B cell (primary cell): ENCODE measurements at regions not wholly inside any gene's neighbourhood (a gene's known extent, or its start where the extent isn't known, plus 50 kb on each side); places are given as distances from the start of the nearest gene placed in this dataset.
A peak's percentile ranks its signal among the peaks of the same experiment; 100 is the strongest.

Experiments
- ATAC-seq: fragments of 200-7000 bp; cut with Tn5 transposase; one replicate; pipeline ENCODE4 v1.10.0; 2021; ENCODE audit warnings: low read depth, mild to moderate bottlenecking, moderate number of reproducible peaks, moderate library complexity
- CTCF ChIA-PET: fragments of 350-600 bp; sonication (Branson Sonifier 250); formaldehyde crosslinking; loops from one replicate; lab custom pipeline; 2021; ENCODE audit warnings: antibody characterized with exemption, inconsistent platforms; lab: Charles Lee
- POLR2A ChIA-PET: fragments of 350-600 bp; sonication (Branson Sonifier 250); formaldehyde crosslinking; loops from one replicate; lab custom pipeline; 2021; ENCODE audit warnings: antibody characterized with exemption; lab: Charles Lee
- DNase-seq: peaks from one replicate; pipeline ENCODE4 v3.0.0; 2013
- H2AFZ ChIP-seq: 2 replicates; pipeline ENCODE4 v1.6.1; 2012; ENCODE audit warnings: mild to moderate bottlenecking, low read depth, low read length; ENCODE audit not compliant: insufficient read depth, poor library complexity, severe bottlenecking
- H3K27ac ChIP-seq, 2 donors: 1 replicate in 1 of 2; 2 replicates in 1 of 2; pipeline ENCODE4 v1.5.1; 2012 to 2013; ENCODE audit warnings: low read length in 2 of 2, mild to moderate bottlenecking in 2 of 2, moderate library complexity in 1 of 2
- H3K27me3 ChIP-seq, 4 experiments: fragments of 200-600 bp in 1 of 4; sonication (generic) in 1 of 4; replicated peaks in 1 of 4; 1 replicate in 2 of 4; 2 replicates in 2 of 4; pipeline versions ENCODE4 v1.6.1 to v1.7.0; 2013 to 2016; ENCODE audit warnings: low read length in 3 of 4, mild to moderate bottlenecking in 2 of 4, mixed read lengths in 1 of 4, moderate library complexity in 1 of 4; ENCODE audit not compliant: insufficient read depth in 4 of 4, control insufficient read depth in 3 of 4; ENCODE audit errors: control extremely low read depth in 1 of 4
- H3K36me3 ChIP-seq, 2 experiments: replicated peaks in 1 of 2; 1 replicate in 1 of 2; 2 replicates in 1 of 2; pipeline versions ENCODE4 v1.6.1 to v1.7.1; 2013; ENCODE audit warnings: low read length in 1 of 2; ENCODE audit not compliant: insufficient read depth in 2 of 2, control insufficient read depth in 1 of 2; ENCODE audit errors: control extremely low read depth in 1 of 2, extremely low read depth in 1 of 2
- H3K4me1 ChIP-seq, 2 donors: fragments of 200-600 bp in 1 of 2; sonication (generic) in 1 of 2; 1 replicate in 1 of 2; 2 replicates in 1 of 2; pipeline versions ENCODE4 v1.5.1 to v1.6.1; 2013 to 2017; ENCODE audit warnings: low read length in 2 of 2; ENCODE audit not compliant: control insufficient read depth in 2 of 2, insufficient read depth in 2 of 2
- H3K4me2 ChIP-seq: replicated peaks from 2 replicates; pipeline ENCODE3; 2012; ENCODE audit warnings: mild to moderate bottlenecking, low read depth, low read length; ENCODE audit not compliant: poor library complexity, severe bottlenecking
- H3K4me3 ChIP-seq, 5 experiments: fragments of 200-600 bp in 1 of 5; sonication (generic) in 1 of 5; 1 replicate in 3 of 5; 2 replicates in 2 of 5; pipeline versions ENCODE4 v1.5.1 to v1.7.0; 2011 to 2016; ENCODE audit warnings: low read length in 4 of 5, mild to moderate bottlenecking in 4 of 5, low read depth in 2 of 5, control low read depth in 1 of 5, moderate library complexity in 1 of 5; ENCODE audit not compliant: insufficient read depth in 1 of 5; ENCODE audit errors: control extremely low read depth in 1 of 5, extremely low read depth in 1 of 5
- H3K79me2 ChIP-seq: fragments of 200-600 bp; sonication (generic); one replicate; pipeline ENCODE4 v1.6.0; 2016; ENCODE audit warnings: low read length; ENCODE audit not compliant: control insufficient read depth, insufficient read depth
- H3K9ac ChIP-seq: fragments of 200-600 bp; sonication (generic); 2 replicates; pipeline ENCODE4 v1.6.1; 2017; ENCODE audit warnings: mild to moderate bottlenecking, low read length, moderate library complexity
- H3K9me3 ChIP-seq, 3 donors: one replicate each; pipeline versions ENCODE4 v1.6.1 to v1.7.1; 2013; ENCODE audit warnings: low read length in 2 of 3; ENCODE audit not compliant: control insufficient read depth in 2 of 3, insufficient read depth in 1 of 3; ENCODE audit errors: control extremely low read depth in 1 of 3
- H4K20me1 ChIP-seq: 2 replicates; pipeline ENCODE4 v1.6.0; 2012; ENCODE audit warnings: mild to moderate bottlenecking, low read length; ENCODE audit not compliant: insufficient read depth, control insufficient read depth, poor library complexity, severe bottlenecking
- H3K27ac Mint-ChIP-seq: one replicate; pipeline ENCODE4 v1.8.0; 2021; ENCODE audit warnings: mixed read lengths
- H3K27me3 Mint-ChIP-seq: one replicate; pipeline ENCODE4 v1.8.0; 2021; ENCODE audit warnings: mixed read lengths
- H3K4me1 Mint-ChIP-seq: one replicate; pipeline ENCODE4 v1.8.0; 2021; ENCODE audit warnings: mixed read lengths
- H3K4me3 Mint-ChIP-seq: one replicate; pipeline ENCODE4 v1.8.0; 2021; ENCODE audit warnings: mixed read lengths
- H3K9me3 Mint-ChIP-seq: one replicate; pipeline ENCODE4 v1.8.0; 2022; ENCODE audit warnings: mixed read lengths; ENCODE audit not compliant: insufficient read depth
- CTCF ChIP-seq: fragments of 200-600 bp; IDR thresholded peaks from one replicate; pipeline ENCODE4 v1.8.0; 2022; ENCODE audit warnings: antibody characterized with exemption, mild to moderate bottlenecking
- EZH2 ChIP-seq: IDR thresholded peaks from 2 replicates; pipeline ENCODE4 v1.6.1; 2012; ENCODE audit warnings: borderline replicate concordance, low read depth, mild to moderate bottlenecking, moderate library complexity, low read length; ENCODE audit not compliant: insufficient read depth, poor library complexity, severe bottlenecking
- WGBS: methylation state at CpG from one replicate; pipeline ENCODE4 v1.1.5; 2013; ENCODE audit warnings: missing lambda C conversion rate; ENCODE audit not compliant: insufficient coverage; 5-methylcytosine and 5-hydroxymethylcytosine counted together
- intact Hi-C: fragments of 100-400 bp; cut with micrococcal nuclease; formaldehyde crosslinking; loops from one replicate; pipeline ENCODE4 v1.10.0; 2022

GRCh38 chr5:61623401-61624069 is 291.5 kb downstream of the ZSWIM6 start:
- ATAC-seq (no peak), DNase-seq (no peak)
- TF ChIP-seq CTCF (peak; percentile 25), EZH2 (no peak)
- Histone ChIP-seq H2AFZ (no peak overlapping the region), H3K36me3 (no peaks in the 10 kb centered on the region), H3K4me2 (no peak overlapping the region), H4K20me1 (no peaks in the 10 kb centered on the region), H3K4me1 (peaks cover 33 to 42% of the 10 kb centered on the region in 2 donors), H3K79me2 (no peaks in the 10 kb centered on the region), H3K27me3 (peaks cover 0 to 18% (median 4%) of the 10 kb centered on the region in 4 experiments), H3K9me3 (peaks cover 0 to 8% (median 0%) of the 10 kb centered on the region in 3 donors), H3K4me3 (no peak overlapping the region), H3K27ac (no peak overlapping the region), H3K9ac (no peak overlapping the region)
- 64% methylated on average over 2 of the region's 5 CpGs for WGBS
- intact Hi-C loops = no loop called here
- Mint-ChIP-seq H3K27me3 (peaks cover 23% of the 10 kb centered on the region), H3K4me3 (no peak overlapping the region), H3K4me1 (peaks cover 33% of the 10 kb centered on the region), H3K9me3 (no peaks in the 10 kb centered on the region), H3K27ac (no peak overlapping the region)
- ChIA-PET CTCF (no interaction called here), POLR2A (no interaction called here)

GRCh38 chr5:61624553-61625136 is 292.6 kb downstream of the ZSWIM6 start:
- Mint-ChIP-seq H3K4me3 (peak overlapping the region; percentile 83), H3K9me3 (no peaks in the 10 kb centered on the region), H3K4me1 (peaks cover 23% of the 10 kb centered on the region), H3K27me3 (peaks cover 23% of the 10 kb centered on the region), H3K27ac (no peak overlapping the region)
- intact Hi-C loops = no loop called here
- Histone ChIP-seq H3K4me3 (no peak overlapping the region), H3K27ac (no peak overlapping the region), H3K79me2 (no peaks in the 10 kb centered on the region), H3K9ac (no peak overlapping the region), H3K36me3 (no peaks in the 10 kb centered on the region), H2AFZ (no peak overlapping the region), H3K4me2 (no peak overlapping the region), H3K4me1 (peaks cover 22 to 31% of the 10 kb centered on the region in 2 donors), H3K9me3 (peaks cover 0 to 8% (median 0%) of the 10 kb centered on the region in 3 donors), H3K27me3 (peaks cover 0 to 18% (median 4%) of the 10 kb centered on the region in 4 experiments), H4K20me1 (no peaks in the 10 kb centered on the region)
- POLR2A ChIA-PET = no interaction called here
- CTCF ChIA-PET = interaction anchor here (1.4 kb wide), 1 partner anchor 15 kb away, joined by 4 read pairs; no protein-coding TSS in a partner anchor
- WGBS = 100% methylated on average over 2 of the region's 3 CpGs
- TF ChIP-seq CTCF (no peak), EZH2 (no peak)
- DNase-seq (no peak), ATAC-seq (no peak)
